OCI-LY7 (cell line): ENCODE measurements at regions not wholly inside any gene's neighbourhood (a gene's known extent, or its start where the extent isn't known, plus 50 kb on each side); places are given as distances from the start of the nearest gene placed in this dataset.

ENCODE experiments used
- BruUV-seq: library from RNA; stranded (reverse); fragments of 400-500 nt; replicated peaks from 2 replicates; lab custom pipeline; 2021; lab: Mats Ljungman, UMichigan
- CTCF ChIA-PET: fragments of 300-600 bp; sonication (Branson Sonifier 250); formaldehyde crosslinking; loops from one replicate; lab custom pipeline; 2022; ENCODE audit warnings: antibody characterized with exemption; ENCODE audit not compliant: unreplicated experiment; lab: Charles Lee
- POLR2A ChIA-PET: fragments of 300-600 bp; sonication (Branson Sonifier 250); formaldehyde crosslinking; loops from one replicate; lab custom pipeline; 2022; ENCODE audit warnings: antibody characterized with exemption; lab: Charles Lee
- DNase-seq: peaks from one replicate; pipeline ENCODE4 v3.0.0-alpha.2; 2015; ENCODE audit warnings: low spot score
- H2AFZ ChIP-seq: fragments of 200-600 bp; sonication (generic), shearing (Covaris generic); 2 replicates; pipeline ENCODE4 v1.6.1; 2014; ENCODE audit warnings: mild to moderate bottlenecking, antibody characterized with exemption, low read length, moderate library complexity
- H3K27ac ChIP-seq: fragments of 200-600 bp; sonication (generic); 2 replicates; pipeline ENCODE4 v1.5.1; 2014; ENCODE audit warnings: mixed run types, low read depth, mild to moderate bottlenecking, moderate library complexity, low read length, inconsistent platforms; ENCODE audit not compliant: poor library complexity, severe bottlenecking
- H3K36me3 ChIP-seq: fragments of 200-600 bp; sonication (generic); 2 replicates; pipeline ENCODE4 v1.6.1; 2014; ENCODE audit warnings: mild to moderate bottlenecking, antibody characterized with exemption, low read length, moderate library complexity, mixed read lengths; ENCODE audit not compliant: insufficient read depth
- H3K4me1 ChIP-seq: fragments of 200-600 bp; sonication (generic); 2 replicates; pipeline ENCODE4 v1.5.1; 2014; ENCODE audit warnings: mild to moderate bottlenecking, low read length; ENCODE audit not compliant: insufficient read depth, poor library complexity, severe bottlenecking
- H3K4me2 ChIP-seq: fragments of 200-600 bp; sonication (generic); 2 replicates; pipeline ENCODE4 v1.6.1; 2014; ENCODE audit warnings: mild to moderate bottlenecking, low read length
- H3K4me3 ChIP-seq: fragments of 200-600 bp; sonication (generic); 2 replicates; pipeline ENCODE4 v1.5.1; 2014; ENCODE audit warnings: mild to moderate bottlenecking, low read depth, low read length; ENCODE audit not compliant: poor library complexity, severe bottlenecking
- H3K79me2 ChIP-seq: fragments of 200-600 bp; sonication (generic); 2 replicates; pipeline ENCODE4 v1.6.1; 2016; ENCODE audit warnings: low read depth, mild to moderate bottlenecking, low read length, moderate library complexity, mixed read lengths; ENCODE audit not compliant: insufficient read depth
- H3K9me2 ChIP-seq: fragments of 200-600 bp; sonication (generic); 2 replicates; pipeline ENCODE4 v1.6.1; 2016; ENCODE audit warnings: mild to moderate bottlenecking, low read length, mixed read lengths; ENCODE audit not compliant: insufficient read depth
- H3K9me3 ChIP-seq: fragments of 200-600 bp; sonication (generic); 2 replicates; pipeline ENCODE4 v1.6.1; 2014; ENCODE audit warnings: mild to moderate bottlenecking, mixed run types, low read length, mixed read lengths
- H4K20me1 ChIP-seq: fragments of 200-600 bp; sonication (generic); 2 replicates; pipeline ENCODE4 v1.6.1; 2014; ENCODE audit warnings: mild to moderate bottlenecking, antibody characterized with exemption, low read length, moderate library complexity, mixed read lengths; ENCODE audit not compliant: insufficient read depth
- EZH2phosphoT487 ChIP-seq: fragments of 200-600 bp; sonication (generic); IDR thresholded peaks from 2 replicates; pipeline ENCODE4 v1.6.1; 2018; ENCODE audit warnings: low read depth, borderline replicate concordance, mild to moderate bottlenecking, mixed run types, antibody characterized with exemption, low read length, moderate library complexity, mixed read lengths
- intact Hi-C: fragments of 100-400 bp; cut with micrococcal nuclease; formaldehyde crosslinking; loops from one replicate; pipeline ENCODE4 v1.10.0; 2022; ENCODE audit not compliant: unreplicated experiment
- TF ChIP-seq, protein P1 (sequence below): fragments of 200-600 bp; sonication (generic); conservative IDR thresholded peaks from 2 replicates; pipeline ENCODE4 v1.5.1; 2014; ENCODE audit warnings: mild to moderate bottlenecking, antibody characterized with exemption, low read length, moderate library complexity, mixed read lengths

DNA sequence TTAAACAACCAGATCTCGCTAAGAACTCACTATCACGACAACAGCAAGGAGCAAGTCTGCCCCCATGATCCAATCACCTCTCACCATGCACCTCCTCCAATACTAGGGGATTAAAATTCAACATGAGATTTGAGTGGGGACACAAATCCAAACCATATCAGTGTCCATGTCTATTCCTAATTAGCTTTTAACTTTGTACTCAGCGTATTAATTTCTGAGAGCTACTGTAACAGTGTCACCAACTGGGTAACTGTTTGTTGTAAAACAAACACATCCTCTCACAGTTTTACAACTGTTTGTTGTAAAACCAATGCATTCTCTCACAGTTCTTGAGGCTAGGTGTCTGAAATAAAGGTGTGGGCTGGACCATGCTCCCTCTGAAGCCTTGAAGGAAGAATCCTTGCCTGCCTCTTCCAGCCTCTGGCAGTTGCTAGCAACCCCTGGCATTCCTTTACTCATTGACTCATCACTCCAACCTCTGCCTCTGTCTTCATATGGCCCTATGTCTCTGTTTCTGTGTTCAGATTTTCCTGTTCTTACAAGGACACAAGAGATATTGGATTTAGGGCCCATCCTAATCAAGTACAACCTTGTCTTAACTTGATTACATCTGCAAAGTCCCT lies 121.2 kb downstream of the LTN1 start:
- Histone ChIP-seq H3K9me3 (no peaks in the 10 kb centered on the region), H3K4me2 (no peak overlapping the region), H3K4me3 (no peak overlapping the region), H3K27ac (no peak overlapping the region), H4K20me1 (no peaks in the 10 kb centered on the region), H3K36me3 (peaks cover 5% of the 10 kb centered on the region; the same call in 1 of the 2 replicates), H2AFZ (no peak overlapping the region), H3K4me1 (no peaks in the 10 kb centered on the region), H3K79me2 (no peaks in the 10 kb centered on the region), H3K9me2 (no peaks in the 10 kb centered on the region)
- no peak for TF ChIP-seq EZH2phosphoT487
- TF ChIP-seq, protein P1, sequence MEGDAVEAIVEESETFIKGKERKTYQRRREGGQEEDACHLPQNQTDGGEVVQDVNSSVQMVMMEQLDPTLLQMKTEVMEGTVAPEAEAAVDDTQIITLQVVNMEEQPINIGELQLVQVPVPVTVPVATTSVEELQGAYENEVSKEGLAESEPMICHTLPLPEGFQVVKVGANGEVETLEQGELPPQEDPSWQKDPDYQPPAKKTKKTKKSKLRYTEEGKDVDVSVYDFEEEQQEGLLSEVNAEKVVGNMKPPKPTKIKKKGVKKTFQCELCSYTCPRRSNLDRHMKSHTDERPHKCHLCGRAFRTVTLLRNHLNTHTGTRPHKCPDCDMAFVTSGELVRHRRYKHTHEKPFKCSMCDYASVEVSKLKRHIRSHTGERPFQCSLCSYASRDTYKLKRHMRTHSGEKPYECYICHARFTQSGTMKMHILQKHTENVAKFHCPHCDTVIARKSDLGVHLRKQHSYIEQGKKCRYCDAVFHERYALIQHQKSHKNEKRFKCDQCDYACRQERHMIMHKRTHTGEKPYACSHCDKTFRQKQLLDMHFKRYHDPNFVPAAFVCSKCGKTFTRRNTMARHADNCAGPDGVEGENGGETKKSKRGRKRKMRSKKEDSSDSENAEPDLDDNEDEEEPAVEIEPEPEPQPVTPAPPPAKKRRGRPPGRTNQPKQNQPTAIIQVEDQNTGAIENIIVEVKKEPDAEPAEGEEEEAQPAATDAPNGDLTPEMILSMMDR: no peak
- no TSS peak for BruUV-seq
- no peak for DNase-seq
- intact Hi-C loops: no loop called here
- ChIA-PET POLR2A (interaction anchor here (0.7 to 3.2 kb wide), 2 partner anchors 13 to 217 kb away, joined by 3 to 15 read pairs; a partner anchor contains a TSS), CTCF (no interaction called here)

- intact Hi-C loops: no loop called here
- no peaks in the 10 kb centered on the region for H3K9me2 ChIP-seq
- ChIA-PET POLR2A (no interaction called here), CTCF (no interaction called here)
- no peak overlapping the region for H3K4me2 ChIP-seq
- H3K36me3 ChIP-seq: no peaks in the 10 kb centered on the region
- no peak for DNase-seq
- no peaks in the 10 kb centered on the region for H3K79me2 ChIP-seq
- H4K20me1 ChIP-seq: no peaks in the 10 kb centered on the region
- no peak overlapping the region for H2AFZ ChIP-seq
- no peaks in the 10 kb centered on the region for H3K9me3 ChIP-seq
- no peak overlapping the region for H3K4me3 ChIP-seq
- H3K4me1 ChIP-seq: no peaks in the 10 kb centered on the region
- TF ChIP-seq EZH2phosphoT487: no peak
- TF ChIP-seq, protein P1: no peak
- BruUV-seq: no TSS peak
- H3K27ac ChIP-seq: no peak overlapping the region
These were observed 125.3 kb downstream of the LTN1 start for GRCh38 chr21:28867401-28867800.

- Histone ChIP-seq H3K9me2 (no peaks in the 10 kb centered on the region), H3K4me2 (no peak overlapping the region), H2AFZ (no peak overlapping the region), H3K27ac (no peak overlapping the region), H3K79me2 (no peaks in the 10 kb centered on the region), H3K4me1 (no peaks in the 10 kb centered on the region), H3K9me3 (no peaks in the 10 kb centered on the region), H4K20me1 (no peaks in the 10 kb centered on the region), H3K4me3 (no peak overlapping the region), H3K36me3 (no peaks in the 10 kb centered on the region)
- POLR2A ChIA-PET: no interaction called here
- intact Hi-C loops: no loop called here
- no TSS peak for BruUV-seq
- CTCF ChIA-PET: no interaction called here
- no peak for DNase-seq
- TF ChIP-seq, protein P1: no peak
- TF ChIP-seq EZH2phosphoT487: no peak
These were observed 127.0 kb downstream of the LTN1 start for GRCh38 chr21:28865488-28866186.
